ENCODE measurements at regions not wholly inside any gene's neighbourhood (a gene's known extent, or its start where the extent isn't known, plus 50 kb on each side); places are given as distances from the start of the nearest gene placed in this dataset.
"Not testable (repeated sequence)": the region's sequence is repeated elsewhere in the genome, so short reads cannot be mapped to it uniquely, and the experiment has no call there.

GRCh38 chr13:95391362-95391761 lies 90.1 kb upstream of the ABCC4 start:
- no peak for DNase-seq

GRCh38 chr13:95391785-95392184 lies 90.5 kb upstream of the ABCC4 start:
- no peak for DNase-seq

- no peak for DNase-seq
Observed at GRCh38 chr13:95392597-95392996, 91.3 kb upstream of the ABCC4 start.

- DNase-seq, result no peak
Observed at GRCh38 chr13:95403349-95404140, 102.3 kb upstream of the ABCC4 start.

- peak; percentile 14 for DNase-seq
Observed at GRCh38 chr13:95404141-95404882, 103.1 kb upstream of the ABCC4 start.

GRCh38 chr13:95406176-95406575 lies 104.9 kb upstream of the ABCC4 start:
- no peak for DNase-seq

- no peak for DNase-seq
Observed at GRCh38 chr13:95411428-95412040, 110.3 kb upstream of the ABCC4 start.

GRCh38 chr13:95418946-95419345 lies 117.7 kb upstream of the ABCC4 start:
- DNase-seq, result no peak

- DNase-seq, result no peak
Observed at GRCh38 chr13:95420501-95420900, 119.2 kb upstream of the ABCC4 start.

- no peak for DNase-seq
Observed at GRCh38 chr13:95426631-95427030, 125.4 kb upstream of the ABCC4 start.

- DNase-seq, result not testable (repeated sequence)
Observed at GRCh38 chr13:95430525-95430924, 122.0 kb upstream of the CLDN10 start.

GRCh38 chr13:95432141-95432540 lies 120.4 kb upstream of the CLDN10 start:
- no peak for DNase-seq

GRCh38 chr13:95433537-95433936 lies 119.0 kb upstream of the CLDN10 start:
- no peak for DNase-seq

GRCh38 chr13:95434111-95434510 lies 118.4 kb upstream of the CLDN10 start:
- DNase-seq, result no peak

- no peak for DNase-seq
Observed at GRCh38 chr13:95437561-95437960, 115.0 kb upstream of the CLDN10 start.

GRCh38 chr13:95438297-95438696 lies 114.2 kb upstream of the CLDN10 start:
- DNase-seq, result no peak

- no peak for DNase-seq
Observed at GRCh38 chr13:95440441-95441088, 112.0 kb upstream of the CLDN10 start.

GRCh38 chr13:95441326-95441725 lies 111.2 kb upstream of the CLDN10 start:
- DNase-seq, result no peak

- DNase-seq, result no peak
Observed at GRCh38 chr13:95444006-95444730, 108.4 kb upstream of the CLDN10 start.

- DNase-seq, result no peak
Observed at GRCh38 chr13:95445131-95445530, 107.4 kb upstream of the CLDN10 start.

- no peak for DNase-seq
Observed at GRCh38 chr13:95447814-95448213, 104.7 kb upstream of the CLDN10 start.

GRCh38 chr13:95451656-95452055 lies 100.9 kb upstream of the CLDN10 start:
- no peak for DNase-seq

- no peak for DNase-seq
Observed at GRCh38 chr13:95452375-95452774, 100.1 kb upstream of the CLDN10 start.
